ENCODE measurements at regions not wholly inside any gene's neighbourhood (a gene's known extent, or its start where the extent isn't known, plus 50 kb on each side); places are given as distances from the start of the nearest gene placed in this dataset.

GRCh38 chr11:123298488-123299447, 103.7 kb upstream of the CLMP start:
- Histone ChIP-seq H3K27me3 (ENCODE audit: control insufficient read depth in 4 of 4, insufficient read depth in 4 of 4, low read length in 3 of 4) (peaks cover 0 to 9% (median under 1%) of the 10 kb centered on the region in 4 donors), H3K27ac (ENCODE audit: low read depth in 1 of 2, low read length in 2 of 2) (no peak overlapping the region), H3K9ac (ENCODE audit: low read depth in 1 of 2, low read length in 2 of 2) (no peak overlapping the region), H3K9me3 (ENCODE audit: control insufficient read depth in 4 of 4, low read length in 3 of 4) (no peaks in the 10 kb centered on the region), H3K36me3 (ENCODE audit: control insufficient read depth in 4 of 4, insufficient read depth in 3 of 4, low read depth in 1 of 4, low read length in 3 of 4) (no peaks in the 10 kb centered on the region), H3K4me3 (ENCODE audit: low read depth in 1 of 3, low read length in 3 of 3) (no peak overlapping the region), H3K4me1 (ENCODE audit: control insufficient read depth in 4 of 4, insufficient read depth in 4 of 4, low read length in 3 of 4) (peaks cover 4 to 17% (median 8%) of the 10 kb centered on the region in 4 donors)
- TF ChIP-seq ZBTB33 (IDR thresholded peaks at IDR 0.05) (no peak), ATF3 (IDR thresholded peaks at IDR 0.05) (no peak), SP1 (IDR thresholded peaks at IDR 0.05) (no peak), REST (IDR thresholded peaks at IDR 0.05) (no peak), EGR1 (IDR thresholded peaks at IDR 0.05; ENCODE audit: low read depth in 2 of 2) (no peak), MAX (IDR thresholded peaks at IDR 0.05) (no peak)
- DNase-seq (ENCODE audit: low spot score): no peak
- 88% methylated on average over 16 of the region's 16 CpGs for WGBS

- DNase-seq (ENCODE audit: low spot score): no peak
- WGBS: 79% methylated on average over 2 of the region's 2 CpGs
- peaks cover 0 to 6% (median 0%) of the 10 kb centered on the region in 4 donors for H3K27me3 ChIP-seq (ENCODE audit: control insufficient read depth in 4 of 4, insufficient read depth in 4 of 4, low read length in 3 of 4)
These were observed 97.6 kb upstream of the CLMP start for GRCh38 chr11:123292647-123293046.

More at GRCh38 chr11:123292647-123293046, 97.6 kb upstream of the CLMP start:
- no peak overlapping the region for H3K9ac ChIP-seq (ENCODE audit: low read depth in 1 of 2, low read length in 2 of 2)
- H3K27ac ChIP-seq (ENCODE audit: low read depth in 1 of 2, low read length in 2 of 2): no peak overlapping the region
- H3K36me3 ChIP-seq (ENCODE audit: control insufficient read depth in 4 of 4, insufficient read depth in 3 of 4, low read depth in 1 of 4, low read length in 3 of 4): no peaks in the 10 kb centered on the region
- TF ChIP-seq MAX (IDR thresholded peaks at IDR 0.05) (no peak), FOXA2 (IDR thresholded peaks at IDR 0.05) (no peak), REST (IDR thresholded peaks at IDR 0.05) (no peak), GABPA (IDR thresholded peaks at IDR 0.05 in 1 of 2, conservative IDR thresholded peaks at IDR 0.05 in 1 of 2) (no peak), YY1 (IDR thresholded peaks at IDR 0.05) (no peak), JUND (IDR thresholded peaks at IDR 0.05) (no peak), FOXA1 (IDR thresholded peaks at IDR 0.05) (no peak), NR2F2 (IDR thresholded peaks at IDR 0.05) (no peak), CTCF (IDR thresholded peaks at IDR 0.05; ENCODE audit: low read depth, low read length, missing input control) (no peak)
- no peak overlapping the region for H3K4me3 ChIP-seq (ENCODE audit: low read depth in 1 of 3, low read length in 3 of 3)
- no peaks in the 10 kb centered on the region for H3K9me3 ChIP-seq (ENCODE audit: control insufficient read depth in 4 of 4, low read length in 3 of 4)
- no peaks in the 10 kb centered on the region for H3K4me1 ChIP-seq (ENCODE audit: control insufficient read depth in 4 of 4, insufficient read depth in 4 of 4, low read length in 3 of 4)
